Spleen (tissue), 7 donors: ENCODE measurements at regions not wholly inside any gene's neighbourhood (a gene's known extent, or its start where the extent isn't known, plus 50 kb on each side); places are given as distances from the start of the nearest gene placed in this dataset.

ENCODE experiments used
- CTCF ChIP-seq, 11 experiments: fragments of 200-600 bp in 7 of 11; fragments of 450-650 bp in 4 of 11; sonication (generic) in 4 of 11; IDR thresholded peaks in 8 of 11; conservative IDR thresholded peaks in 3 of 11; 1 replicate in 7 of 11; 2 replicates in 4 of 11; pipeline versions ENCODE4 v1.4.0 to v1.8.0; 2016 to 2021; ENCODE audit warnings: antibody characterized with exemption in 11 of 11, inconsistent platforms in 4 of 11, mild to moderate bottlenecking in 1 of 11
- POLR2A ChIP-seq, 3 donors: fragments of 450-650 bp; IDR thresholded peaks; one replicate each; pipeline ENCODE4 v1.5.1; 2017; ENCODE audit warnings: antibody characterized with exemption in 3 of 3, mild to moderate bottlenecking in 1 of 3
- POLR2AphosphoS5 ChIP-seq, 3 donors: sonication (generic); formaldehyde crosslinking; IDR thresholded peaks; one replicate each; pipeline ENCODE4 v1.5.1; 2017; ENCODE audit warnings: antibody characterized with exemption in 3 of 3
- donor health status: DM: no; HTN: no; CAD: no; lungs with moderate emphysema.
- donor health status: DM: no; HTN: no; CAD: no.
- donor health status: DM: no; HTN: no; CAD: no.

GRCh38 chr2:120486946-120487345, 141.0 kb downstream of the INHBB start:
- TF ChIP-seq POLR2A (IDR thresholded peaks at IDR 0.05) (no peak), CTCF (IDR thresholded peaks at IDR 0.05 in 8 of 11, conservative IDR thresholded peaks at IDR 0.05 in 3 of 11) (no peak), POLR2AphosphoS5 (IDR thresholded peaks at IDR 0.05) (no peak)
